H9 (cell line): ENCODE measurements at regions not wholly inside any gene's neighbourhood (a gene's known extent, or its start where the extent isn't known, plus 50 kb on each side); places are given as distances from the start of the nearest gene placed in this dataset.

ENCODE experiments used
- DNase-seq: peaks from one replicate; pipeline ENCODE4 v3.0.0-alpha.2; 2017
- H2AFZ ChIP-seq: one replicate; pipeline ENCODE4 v1.6.1; 2013; ENCODE audit warnings: mild to moderate bottlenecking, low read length, control low read depth, moderate library complexity
- H2AK5ac ChIP-seq: 2 replicates; pipeline ENCODE4 v1.6.1; 2013; ENCODE audit warnings: low read length, control low read depth, mixed read lengths; ENCODE audit not compliant: insufficient read length
- H2BK120ac ChIP-seq: one replicate; pipeline ENCODE4 v1.6.1; 2013; ENCODE audit warnings: low read depth, mild to moderate bottlenecking, low read length, control low read depth, inconsistent platforms; ENCODE audit not compliant: poor library complexity, severe bottlenecking
- H2BK12ac ChIP-seq: 2 replicates; pipeline ENCODE4 v1.6.1; 2013; ENCODE audit warnings: low read length, control low read depth, mixed read lengths, low read depth; ENCODE audit not compliant: insufficient read length
- H2BK15ac ChIP-seq: 2 replicates; pipeline ENCODE4 v1.6.1; 2013; ENCODE audit warnings: low read depth, low read length, control low read depth
- H2BK20ac ChIP-seq: one replicate; pipeline ENCODE4 v1.6.1; 2013; ENCODE audit warnings: low read depth, mild to moderate bottlenecking, low read length, control low read depth, inconsistent platforms; ENCODE audit not compliant: poor library complexity, severe bottlenecking
- H2BK5ac ChIP-seq: 2 replicates; pipeline ENCODE4 v1.6.1; 2013; ENCODE audit warnings: low read length, control low read depth, mixed read lengths; ENCODE audit not compliant: insufficient read length
- H3K14ac ChIP-seq: 2 replicates; pipeline ENCODE4 v1.6.1; 2013; ENCODE audit warnings: low read length, control low read depth; ENCODE audit not compliant: insufficient read depth
- H3K18ac ChIP-seq: 2 replicates; pipeline ENCODE4 v1.6.1; 2013; ENCODE audit warnings: low read depth, mild to moderate bottlenecking, mixed read lengths, low read length, control low read depth; ENCODE audit not compliant: insufficient read length
- H3K23ac ChIP-seq: 2 replicates; pipeline ENCODE4 v1.6.1; 2013; ENCODE audit warnings: low read length, control low read depth, mixed read lengths, low read depth; ENCODE audit not compliant: insufficient read length
- H3K23me2 ChIP-seq: 2 replicates; pipeline ENCODE4 v1.6.1; 2013; ENCODE audit warnings: low read depth, mild to moderate bottlenecking, mixed read lengths, low read length, control low read depth; ENCODE audit not compliant: insufficient read length, poor library complexity, severe bottlenecking
- H3K27ac ChIP-seq: 2 replicates; pipeline ENCODE4 v1.5.1; 2013; ENCODE audit warnings: low read length, control low read depth, mixed read lengths, low read depth; ENCODE audit not compliant: insufficient read length
- H3K27me3 ChIP-seq: 2 replicates; pipeline ENCODE4 v1.6.1; 2013; ENCODE audit warnings: low read length, control low read depth, inconsistent platforms; ENCODE audit not compliant: insufficient read depth
- H3K4ac ChIP-seq: 2 replicates; pipeline ENCODE4 v1.6.1; 2013; ENCODE audit warnings: low read depth, mild to moderate bottlenecking, control low read depth, inconsistent platforms, low read length, moderate library complexity
- H3K4me1 ChIP-seq: 2 replicates; pipeline ENCODE4 v1.6.1; 2013; ENCODE audit warnings: low read length, control low read depth, inconsistent platforms; ENCODE audit not compliant: insufficient read depth
- H3K4me2 ChIP-seq: 2 replicates; pipeline ENCODE4 v1.6.1; 2013; ENCODE audit warnings: low read length, control low read depth, mixed read lengths; ENCODE audit not compliant: insufficient read length, insufficient read depth
- H3K56ac ChIP-seq: 2 replicates; pipeline ENCODE4 v1.6.1; 2013; ENCODE audit warnings: low read depth, mild to moderate bottlenecking, mixed read lengths, low read length, control low read depth; ENCODE audit not compliant: insufficient read length
- H3K79me1 ChIP-seq: 2 replicates; pipeline ENCODE4 v1.6.1; 2013; ENCODE audit warnings: low read depth, mild to moderate bottlenecking, moderate library complexity, low read length, control low read depth, inconsistent platforms; ENCODE audit not compliant: insufficient read depth, poor library complexity, severe bottlenecking
- H3K79me2 ChIP-seq: 2 replicates; pipeline ENCODE4 v1.6.1; 2013; ENCODE audit warnings: low read length, control low read depth, inconsistent platforms; ENCODE audit not compliant: insufficient read depth
- H3K9ac ChIP-seq: 2 replicates; pipeline ENCODE4 v1.6.1; 2013; ENCODE audit warnings: low read length, control low read depth, mixed read lengths; ENCODE audit not compliant: insufficient read length; ENCODE audit errors: extremely low read depth
- H3K9me3 ChIP-seq: one replicate; pipeline ENCODE4 v1.6.1; 2013; ENCODE audit warnings: low read depth, low read length, inconsistent platforms; ENCODE audit not compliant: control insufficient read depth
- H3T11ph ChIP-seq: one replicate; pipeline ENCODE4 v1.6.1; 2013; ENCODE audit warnings: mild to moderate bottlenecking, low read length, control low read depth, inconsistent platforms
- H4K20me1 ChIP-seq: one replicate; pipeline ENCODE4 v1.6.1; 2013; ENCODE audit not compliant: control insufficient read depth, insufficient read length, insufficient read depth
- H4K5ac ChIP-seq: 2 replicates; pipeline ENCODE4 v1.6.1; 2013; ENCODE audit warnings: low read depth, mild to moderate bottlenecking, mixed read lengths, low read length, control low read depth; ENCODE audit not compliant: insufficient read length
- H4K8ac ChIP-seq: replicated peaks from 2 replicates; pipeline ENCODE4 v1.6.1; 2013; ENCODE audit warnings: low read length, control low read depth, mixed read lengths, low read depth; ENCODE audit not compliant: insufficient read length
- H4K91ac ChIP-seq: 2 replicates; pipeline ENCODE4 v1.6.1; 2013; ENCODE audit warnings: low read depth, mild to moderate bottlenecking, moderate library complexity, mixed read lengths, low read length, control low read depth; ENCODE audit not compliant: insufficient read length
- H3K27ac Mint-ChIP-seq, 3 experiments: 2 replicates in 2 of 3; 3 replicates in 1 of 3; pipeline ENCODE4 v1.8.0; 2020 to 2021; ENCODE audit warnings: mixed read lengths in 3 of 3, mild to moderate bottlenecking in 1 of 3, moderate library complexity in 1 of 3
- H3K27me3 Mint-ChIP-seq: 2 replicates; pipeline ENCODE4 v1.8.0; 2021; ENCODE audit warnings: low read depth, mild to moderate bottlenecking, moderate library complexity, mixed read lengths
- H3K36me3 Mint-ChIP-seq, 3 experiments: 2 replicates in 2 of 3; 3 replicates in 1 of 3; pipeline ENCODE4 v1.8.0; 2020 to 2021; ENCODE audit warnings: low read depth in 3 of 3, mixed read lengths in 3 of 3; ENCODE audit not compliant: insufficient read depth in 1 of 3
- H3K4me1 Mint-ChIP-seq, 2 experiments: 2 replicates each; pipeline ENCODE4 v1.8.0; 2020; ENCODE audit warnings: mixed read lengths in 2 of 2
- H3K4me3 Mint-ChIP-seq, 2 experiments: 2 replicates in 1 of 2; 3 replicates in 1 of 2; pipeline ENCODE4 v1.8.0; 2020 to 2021; ENCODE audit warnings: mild to moderate bottlenecking in 2 of 2, mixed read lengths in 2 of 2, moderate library complexity in 1 of 2
- H3K9me3 Mint-ChIP-seq, 2 experiments: 2 replicates in 1 of 2; 3 replicates in 1 of 2; pipeline ENCODE4 v1.8.0; 2020; ENCODE audit warnings: mild to moderate bottlenecking in 2 of 2, mixed read lengths in 2 of 2, moderate library complexity in 1 of 2
- whole genome bisulfite sequencing: extraction: QIAGEN DNeasy Blood & Tissue Kit; methylation state at CpG from one replicate; pipeline ENCODE4 v1.1.7; 2013; ENCODE audit warnings: missing lambda C conversion rate, low lambda C conversion rate, mixed read lengths; ENCODE audit not compliant: insufficient read length; ENCODE audit errors: extremely low coverage; 5-methylcytosine and 5-hydroxymethylcytosine counted together
- TF ChIP-seq, protein P1 (sequence below): fragments of 200-600 bp; sonication (generic); conservative IDR thresholded peaks from 3 replicates; pipeline ENCODE4 v1.8.0; 2021; ENCODE audit warnings: antibody characterized with exemption, mild to moderate bottlenecking

DNA sequence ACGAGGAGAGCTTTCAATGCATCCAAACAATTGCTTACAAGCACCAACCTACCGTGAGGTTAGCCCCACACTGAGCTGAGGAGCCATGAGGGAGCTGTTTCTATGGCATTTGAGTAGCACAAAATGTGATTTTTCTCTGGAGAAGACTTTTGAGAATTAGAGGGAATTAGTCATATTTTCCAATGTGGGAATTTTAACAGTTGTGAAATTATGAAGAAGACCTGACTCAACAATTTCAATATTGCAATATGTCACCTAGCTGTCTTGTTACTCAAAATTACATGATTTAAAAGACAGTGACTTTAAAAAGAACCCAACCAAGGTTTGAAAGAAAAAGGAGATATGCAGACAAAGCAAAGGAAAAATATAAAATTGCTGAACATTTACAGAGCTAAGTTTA is 62.6 kb upstream of the LY86 start:
- H4K91ac ChIP-seq = no peak overlapping the region
- no peak overlapping the region for H3K9ac ChIP-seq
- no peak overlapping the region for H3K18ac ChIP-seq
- no peak overlapping the region for H3K23ac ChIP-seq
- H3K27ac ChIP-seq = no peak overlapping the region
- no peak overlapping the region for H3K4me3 Mint-ChIP-seq
- H3K23me2 ChIP-seq = no peaks in the 10 kb centered on the region
- H4K5ac ChIP-seq = no peak overlapping the region
- H3K79me2 ChIP-seq = no peaks in the 10 kb centered on the region
- H3K4me1 Mint-ChIP-seq = peaks cover 6 to 20% of the 10 kb centered on the region in 2 experiments
- H3K27me3 ChIP-seq = no peaks in the 10 kb centered on the region
- H2AFZ ChIP-seq = no peak overlapping the region
- H3K4me1 ChIP-seq = peaks cover 2% of the 10 kb centered on the region; the same call in 1 of the 2 replicates
- H3K36me3 Mint-ChIP-seq = peaks cover 0 to 8% (median 0%) of the 10 kb centered on the region in 3 experiments; a peak in 2 of 7 replicates
- H3K14ac ChIP-seq = no peak overlapping the region
- no peak overlapping the region for H2BK12ac ChIP-seq
- TF ChIP-seq, protein P1, sequence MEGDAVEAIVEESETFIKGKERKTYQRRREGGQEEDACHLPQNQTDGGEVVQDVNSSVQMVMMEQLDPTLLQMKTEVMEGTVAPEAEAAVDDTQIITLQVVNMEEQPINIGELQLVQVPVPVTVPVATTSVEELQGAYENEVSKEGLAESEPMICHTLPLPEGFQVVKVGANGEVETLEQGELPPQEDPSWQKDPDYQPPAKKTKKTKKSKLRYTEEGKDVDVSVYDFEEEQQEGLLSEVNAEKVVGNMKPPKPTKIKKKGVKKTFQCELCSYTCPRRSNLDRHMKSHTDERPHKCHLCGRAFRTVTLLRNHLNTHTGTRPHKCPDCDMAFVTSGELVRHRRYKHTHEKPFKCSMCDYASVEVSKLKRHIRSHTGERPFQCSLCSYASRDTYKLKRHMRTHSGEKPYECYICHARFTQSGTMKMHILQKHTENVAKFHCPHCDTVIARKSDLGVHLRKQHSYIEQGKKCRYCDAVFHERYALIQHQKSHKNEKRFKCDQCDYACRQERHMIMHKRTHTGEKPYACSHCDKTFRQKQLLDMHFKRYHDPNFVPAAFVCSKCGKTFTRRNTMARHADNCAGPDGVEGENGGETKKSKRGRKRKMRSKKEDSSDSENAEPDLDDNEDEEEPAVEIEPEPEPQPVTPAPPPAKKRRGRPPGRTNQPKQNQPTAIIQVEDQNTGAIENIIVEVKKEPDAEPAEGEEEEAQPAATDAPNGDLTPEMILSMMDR = no peak
- H2BK5ac ChIP-seq = no peak overlapping the region
- peaks cover 6 to 16% of the 10 kb centered on the region in 2 experiments; a peak in 4 of 5 replicates for H3K9me3 Mint-ChIP-seq
- no peak overlapping the region for H2AK5ac ChIP-seq
- no peak overlapping the region for H3T11ph ChIP-seq
- H2BK20ac ChIP-seq = no peak overlapping the region
- H2BK120ac ChIP-seq = no peak overlapping the region
- no peak overlapping the region for H3K4ac ChIP-seq
- no peak overlapping the region for H4K8ac ChIP-seq
- H3K4me2 ChIP-seq = no peak overlapping the region
- no peak for DNase-seq
- no peak overlapping the region for H3K27ac Mint-ChIP-seq
- H3K56ac ChIP-seq = no peak overlapping the region
- no CpG with 5 or more reads among the region's 2 CpGs for WGBS
- H4K20me1 ChIP-seq = no peaks in the 10 kb centered on the region
- no peaks in the 10 kb centered on the region for H3K79me1 ChIP-seq
- H3K27me3 Mint-ChIP-seq = peaks cover 1% of the 10 kb centered on the region; the same call in 1 of the 2 replicates
- H3K9me3 ChIP-seq = no peaks in the 10 kb centered on the region
- no peak overlapping the region for H2BK15ac ChIP-seq
